HFF-Myc (cell line): ENCODE measurements at regions not wholly inside any gene's neighbourhood (a gene's known extent, or its start where the extent isn't known, plus 50 kb on each side); places are given as distances from the start of the nearest gene placed in this dataset.
"Not testable (repeated sequence)": the region's sequence is repeated elsewhere in the genome, so short reads cannot be mapped to it uniquely, and the experiment has no call there.

Experiments
- DNase-seq: peaks from one replicate; pipeline ENCODE4 v3.0.0-alpha.2; 2011; ENCODE audit warnings: low read depth; ENCODE audit errors: extremely low read depth
- H3K4me3 ChIP-seq: replicated peaks from 2 replicates; pipeline ENCODE4 v1.5.1; 2011; ENCODE audit warnings: low read depth, mild to moderate bottlenecking, control low read depth, low read length
- CTCF ChIP-seq: IDR thresholded peaks from 2 replicates; pipeline ENCODE4 v1.5.1; 2012; ENCODE audit warnings: mild to moderate bottlenecking, low read depth, low read length, control low read depth; ENCODE audit errors: missing control alignments

- H3K4me3 ChIP-seq: no peak overlapping the region
- DNase-seq: no peak
- TF ChIP-seq CTCF: no peak
These were observed 523.0 kb upstream of the FOXG1 start for GRCh38 chr14:28243600-28243999.

GRCh38 chr14:28245216-28245615, 521.4 kb upstream of the FOXG1 start:
- no peak for TF ChIP-seq CTCF
- H3K4me3 ChIP-seq: no peak overlapping the region
- no peak for DNase-seq

GRCh38 chr14:28247491-28247890, 519.1 kb upstream of the FOXG1 start:
- no peak for TF ChIP-seq CTCF
- H3K4me3 ChIP-seq: no peak overlapping the region
- no peak for DNase-seq

GRCh38 chr14:28252124-28252523, 514.5 kb upstream of the FOXG1 start:
- not testable (repeated sequence) for DNase-seq, H3K4me3 ChIP-seq

- no peak for TF ChIP-seq CTCF
- no peak overlapping the region for H3K4me3 ChIP-seq
- no peak for DNase-seq
These were observed 511.8 kb upstream of the FOXG1 start for GRCh38 chr14:28254768-28255167.

GRCh38 chr14:28264306-28264705, 502.3 kb upstream of the FOXG1 start:
- DNase-seq: no peak
- no peak for TF ChIP-seq CTCF
- no peak overlapping the region for H3K4me3 ChIP-seq

- no peak overlapping the region for H3K4me3 ChIP-seq
- no peak for TF ChIP-seq CTCF
- DNase-seq: no peak
These were observed 494.3 kb upstream of the FOXG1 start for GRCh38 chr14:28272270-28272669.
